BJ (cell line): ENCODE measurements at regions not wholly inside any gene's neighbourhood (a gene's known extent, or its start where the extent isn't known, plus 50 kb on each side); places are given as distances from the start of the nearest gene placed in this dataset.

Experiments
- CTCF ChIA-PET: fragments of 350-600 bp; formaldehyde crosslinking; extraction: SDS; loops from one replicate; lab custom pipeline; 2021; ENCODE audit warnings: antibody characterized with exemption, inconsistent platforms; lab: Yijun Ruan, JAX
- POLR2A ChIA-PET: fragments of 300-600 bp; sonication (Branson Sonifier 250); formaldehyde crosslinking; extraction: SDS; loops from one replicate; lab custom pipeline; 2021; ENCODE audit warnings: antibody characterized with exemption; lab: Charles Lee
- DNase-seq: peaks from one replicate; pipeline ENCODE4 v3.0.0-alpha.2; 2011; ENCODE audit warnings: low read depth
- H3K27me3 ChIP-seq: 2 replicates; pipeline ENCODE4 v1.6.0; 2011; ENCODE audit warnings: low read length; ENCODE audit not compliant: control insufficient read depth, insufficient read depth
- H3K36me3 ChIP-seq: 2 replicates; pipeline ENCODE4 v1.5.1; 2011; ENCODE audit warnings: low read length; ENCODE audit not compliant: control insufficient read depth, insufficient read depth
- H3K4me3 ChIP-seq: 2 replicates; pipeline ENCODE4 v1.5.1; 2011; ENCODE audit warnings: low read depth, mild to moderate bottlenecking, control low read depth, low read length
- TF ChIP-seq, protein P1 (sequence below): IDR thresholded peaks from 2 replicates; pipeline ENCODE4 v1.5.1; 2011; ENCODE audit warnings: low read depth, mild to moderate bottlenecking, control low read depth, inconsistent platforms, low read length, moderate library complexity; ENCODE audit not compliant: insufficient read depth

GRCh38 chr13:99628442-99628841 is 127.2 kb downstream of the TM9SF2 start:
- H3K4me3 ChIP-seq = no peak overlapping the region
- TF ChIP-seq, protein P1, sequence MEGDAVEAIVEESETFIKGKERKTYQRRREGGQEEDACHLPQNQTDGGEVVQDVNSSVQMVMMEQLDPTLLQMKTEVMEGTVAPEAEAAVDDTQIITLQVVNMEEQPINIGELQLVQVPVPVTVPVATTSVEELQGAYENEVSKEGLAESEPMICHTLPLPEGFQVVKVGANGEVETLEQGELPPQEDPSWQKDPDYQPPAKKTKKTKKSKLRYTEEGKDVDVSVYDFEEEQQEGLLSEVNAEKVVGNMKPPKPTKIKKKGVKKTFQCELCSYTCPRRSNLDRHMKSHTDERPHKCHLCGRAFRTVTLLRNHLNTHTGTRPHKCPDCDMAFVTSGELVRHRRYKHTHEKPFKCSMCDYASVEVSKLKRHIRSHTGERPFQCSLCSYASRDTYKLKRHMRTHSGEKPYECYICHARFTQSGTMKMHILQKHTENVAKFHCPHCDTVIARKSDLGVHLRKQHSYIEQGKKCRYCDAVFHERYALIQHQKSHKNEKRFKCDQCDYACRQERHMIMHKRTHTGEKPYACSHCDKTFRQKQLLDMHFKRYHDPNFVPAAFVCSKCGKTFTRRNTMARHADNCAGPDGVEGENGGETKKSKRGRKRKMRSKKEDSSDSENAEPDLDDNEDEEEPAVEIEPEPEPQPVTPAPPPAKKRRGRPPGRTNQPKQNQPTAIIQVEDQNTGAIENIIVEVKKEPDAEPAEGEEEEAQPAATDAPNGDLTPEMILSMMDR = no peak
- H3K27me3 ChIP-seq = no peaks in the 10 kb centered on the region
- no peak for DNase-seq
- H3K36me3 ChIP-seq = no peaks in the 10 kb centered on the region
- ChIA-PET CTCF (no interaction called here), POLR2A (no interaction called here)

DNA sequence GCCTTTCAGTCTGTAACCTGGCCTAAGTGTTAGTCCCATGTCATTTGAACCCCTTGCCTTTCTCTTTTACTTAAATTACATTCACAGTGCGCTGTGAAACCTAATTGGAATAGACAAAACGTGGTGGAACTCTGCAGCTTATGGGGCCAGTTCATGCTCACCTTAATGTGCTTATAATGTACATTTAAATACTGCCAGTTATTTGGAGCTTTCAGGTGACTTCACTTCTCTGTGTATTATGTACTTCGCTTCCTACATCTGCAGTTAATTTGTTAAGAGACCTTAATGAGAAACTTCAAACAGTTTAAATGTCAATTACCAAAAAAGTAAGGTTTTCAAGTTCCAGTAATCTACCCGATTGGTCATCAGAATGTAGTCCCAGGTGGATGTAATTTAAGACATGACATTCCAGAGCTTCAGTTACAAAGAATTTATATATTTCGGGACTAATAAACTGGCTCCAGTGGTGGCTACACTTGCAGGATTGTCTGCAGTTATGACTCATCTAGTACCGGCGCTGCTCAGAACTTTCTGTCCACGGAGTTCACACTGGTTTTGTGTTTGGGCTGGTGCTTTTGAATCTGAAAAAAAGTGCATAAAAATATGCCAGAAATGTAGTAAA is 125.3 kb downstream of the TM9SF2 start:
- no peak overlapping the region for H3K4me3 ChIP-seq
- CTCF ChIA-PET = interaction anchor here (1.4 kb wide), 1 partner anchor 9 kb away, joined by 3 read pairs; no protein-coding TSS in a partner anchor
- DNase-seq = peak; percentile 56
- POLR2A ChIA-PET = interaction anchor here (0.6 kb wide), 1 partner anchor 18 kb away, joined by 11 read pairs; no protein-coding TSS in a partner anchor
- TF ChIP-seq, protein P1 = no peak
- H3K27me3 ChIP-seq = no peaks in the 10 kb centered on the region
- no peaks in the 10 kb centered on the region for H3K36me3 ChIP-seq

GRCh38 chr13:99624936-99625540 is 123.8 kb downstream of the TM9SF2 start:
- POLR2A ChIA-PET = no interaction called here
- no peaks in the 10 kb centered on the region for H3K36me3 ChIP-seq
- H3K27me3 ChIP-seq = no peaks in the 10 kb centered on the region
- DNase-seq = no peak
- CTCF ChIA-PET = interaction anchor here (1.0 to 1.4 kb wide), 2 partner anchors 7 to 9 kb away, joined by 3 read pairs; no protein-coding TSS in a partner anchor
- TF ChIP-seq, protein P1 = no peak
- no peak overlapping the region for H3K4me3 ChIP-seq

- TF ChIP-seq, protein P1 = no peak
- CTCF ChIA-PET = interaction anchor here (0.6 to 1.4 kb wide), 3 partner anchors 10 to 549 kb away, joined by 3 read pairs; no protein-coding TSS in a partner anchor
- no peaks in the 10 kb centered on the region for H3K36me3 ChIP-seq
- no peaks in the 10 kb centered on the region for H3K27me3 ChIP-seq
- H3K4me3 ChIP-seq = no peak overlapping the region
- no peak for DNase-seq
- POLR2A ChIA-PET = no interaction called here
These were observed 119.5 kb downstream of the TM9SF2 start for GRCh38 chr13:99620806-99621205.

DNA sequence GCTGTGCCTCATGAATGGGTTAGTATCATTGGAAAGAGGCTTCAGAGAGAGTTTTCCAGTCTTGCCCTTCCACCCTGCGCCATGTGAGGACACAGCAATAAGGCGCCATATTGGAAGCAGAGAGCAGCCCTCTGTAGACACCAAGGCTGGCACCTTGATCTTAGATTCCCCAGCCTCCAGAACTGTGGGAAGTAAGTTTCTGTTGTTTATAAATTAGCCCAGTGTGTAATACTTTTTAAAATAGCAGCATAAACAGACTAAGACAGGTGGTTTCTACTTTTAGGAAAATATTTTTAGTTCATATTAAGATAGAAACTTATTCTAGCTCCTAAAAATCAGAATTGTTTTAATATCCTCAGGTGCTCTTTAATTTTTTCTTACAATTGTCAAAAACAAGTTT is 117.9 kb downstream of the TM9SF2 start:
- DNase-seq = no peak
- Histone ChIP-seq H3K4me3 (no peak overlapping the region), H3K36me3 (no peaks in the 10 kb centered on the region), H3K27me3 (no peaks in the 10 kb centered on the region)
- TF ChIP-seq, protein P1 = no peak
- CTCF ChIA-PET = interaction anchor here (0.5 to 0.9 kb wide), 2 partner anchors 9 to 172 kb away, joined by 3 to 4 read pairs; no protein-coding TSS in a partner anchor
- POLR2A ChIA-PET = no interaction called here
